HEK293 (cell line): ENCODE measurements at regions not wholly inside any gene's neighbourhood (a gene's known extent, or its start where the extent isn't known, plus 50 kb on each side); places are given as distances from the start of the nearest gene placed in this dataset.

ENCODE experiments used
- CTCF ChIA-PET: fragments of 350-600 bp; formaldehyde crosslinking; extraction: SDS; loops from one replicate; lab custom pipeline; 2021; ENCODE audit warnings: antibody characterized with exemption; lab: Yijun Ruan, JAX
- POLR2A ChIA-PET: fragments of 300-600 bp; formaldehyde crosslinking; extraction: SDS; loops from one replicate; lab custom pipeline; 2020; ENCODE audit warnings: antibody characterized with exemption, inconsistent platforms; lab: Yijun Ruan, JAX
- H3K27ac ChIP-seq: fragments of 200-500 bp; sonication (Bioruptor generic); 2 replicates; pipeline ENCODE4 v1.5.1; 2014; ENCODE audit warnings: low read depth, low read length, control low read depth, inconsistent platforms; ENCODE audit errors: extremely low read depth
- H3K36me3 ChIP-seq, 2 experiments: fragments of 200-500 bp in 1 of 2; sonication (Bioruptor generic) in 1 of 2; 1 replicate in 1 of 2; 2 replicates in 1 of 2; pipeline ENCODE4 v1.5.1; 2014 to 2017; ENCODE audit warnings: inconsistent platforms in 2 of 2, low read length in 2 of 2; ENCODE audit not compliant: control insufficient read depth in 2 of 2, insufficient read depth in 1 of 2
- H3K4me1 ChIP-seq: fragments of 200-500 bp; sonication (Bioruptor generic); 2 replicates; pipeline ENCODE4 v1.5.1; 2014; ENCODE audit warnings: mild to moderate bottlenecking, low read length, inconsistent platforms; ENCODE audit not compliant: control insufficient read depth, insufficient read depth
- H3K4me3 ChIP-seq: 2 replicates; pipeline ENCODE4 v1.5.1; 2011; ENCODE audit warnings: low read depth, mild to moderate bottlenecking, control low read depth, low read length, moderate library complexity
- H3K9me3 ChIP-seq: fragments of 200-500 bp; sonication (Bioruptor generic); 2 replicates; pipeline ENCODE4 v1.5.1; 2014; ENCODE audit warnings: low read depth, low read length, inconsistent platforms; ENCODE audit not compliant: control insufficient read depth, insufficient read depth
- GLIS1 ChIP-seq: fragments of 450-650 bp; formaldehyde crosslinking; IDR thresholded peaks from 2 replicates; pipeline ENCODE4 v1.5.1; 2016; ENCODE audit warnings: missing biosample characterization, missing genetic modification characterization
- OVOL3 ChIP-seq: fragments of 450-650 bp; formaldehyde crosslinking; IDR thresholded peaks from 2 replicates; pipeline ENCODE4 v1.5.1; 2016; ENCODE audit warnings: missing biosample characterization, missing genetic modification characterization
- PRDM2 ChIP-seq: fragments of 450-650 bp; formaldehyde crosslinking; IDR thresholded peaks from 2 replicates; pipeline ENCODE4 v1.5.1; 2016; ENCODE audit warnings: missing biosample characterization, missing genetic modification characterization, borderline replicate concordance
- REPIN1 ChIP-seq: fragments of 450-650 bp; formaldehyde crosslinking; IDR thresholded peaks from 2 replicates; pipeline ENCODE4 v1.5.1; 2017; ENCODE audit warnings: missing biosample characterization, missing genetic modification characterization, low read depth
- ZBTB48 ChIP-seq: fragments of 450-650 bp; formaldehyde crosslinking; IDR thresholded peaks from 2 replicates; pipeline ENCODE4 v1.5.1; 2016; ENCODE audit warnings: missing biosample characterization, missing genetic modification characterization
- ZBTB8A ChIP-seq: fragments of 450-650 bp; formaldehyde crosslinking; IDR thresholded peaks from 2 replicates; pipeline ENCODE4 v1.5.1; 2016; ENCODE audit warnings: missing biosample characterization, missing genetic modification characterization
- ZNF138 ChIP-seq: fragments of 450-650 bp; formaldehyde crosslinking; IDR thresholded peaks from 2 replicates; pipeline ENCODE4 v1.5.1; 2016; ENCODE audit warnings: missing biosample characterization, missing genetic modification characterization, borderline replicate concordance
- ZNF302 ChIP-seq: fragments of 450-650 bp; formaldehyde crosslinking; IDR thresholded peaks from 2 replicates; pipeline ENCODE4 v1.5.1; 2016; ENCODE audit warnings: missing biosample characterization, missing genetic modification characterization, low read depth
- ZNF324 ChIP-seq: fragments of 450-650 bp; formaldehyde crosslinking; IDR thresholded peaks from 2 replicates; pipeline ENCODE4 v1.5.1; 2016; ENCODE audit warnings: missing biosample characterization, missing genetic modification characterization
- ZNF518A ChIP-seq: fragments of 450-650 bp; formaldehyde crosslinking; conservative IDR thresholded peaks from 2 replicates; pipeline ENCODE4 v1.5.1; 2016; ENCODE audit warnings: low read depth, missing biosample characterization, missing genetic modification characterization
- ZNF561 ChIP-seq: fragments of 450-650 bp; IDR thresholded peaks from 2 replicates; pipeline ENCODE4 v1.5.1; 2018; ENCODE audit warnings: missing biosample characterization, missing genetic modification characterization, borderline replicate concordance
- ZNF580 ChIP-seq: fragments of 450-650 bp; formaldehyde crosslinking; IDR thresholded peaks from 2 replicates; pipeline ENCODE4 v1.5.1; 2016; ENCODE audit warnings: missing biosample characterization, missing genetic modification characterization
- ZNF600 ChIP-seq: fragments of 450-650 bp; formaldehyde crosslinking; IDR thresholded peaks from 2 replicates; pipeline ENCODE4 v1.5.1; 2016; ENCODE audit warnings: missing biosample characterization, missing genetic modification characterization
- ZNF626 ChIP-seq: fragments of 450-650 bp; sonication (Bioruptor Pico); formaldehyde crosslinking; IDR thresholded peaks from 2 replicates; pipeline ENCODE4 v1.5.1; 2018; ENCODE audit warnings: missing biosample characterization, missing genetic modification characterization, inconsistent platforms
- ZNF645 ChIP-seq: fragments of 450-650 bp; formaldehyde crosslinking; IDR thresholded peaks from 2 replicates; pipeline ENCODE4; 2016; ENCODE audit warnings: missing biosample characterization, missing genetic modification characterization
- ZNF658 ChIP-seq: fragments of 450-650 bp; formaldehyde crosslinking; IDR thresholded peaks from 2 replicates; pipeline ENCODE4; 2016; ENCODE audit warnings: missing biosample characterization, missing genetic modification characterization
- ZNF837 ChIP-seq: fragments of 450-650 bp; formaldehyde crosslinking; IDR thresholded peaks from 2 replicates; pipeline ENCODE4 v1.5.1; 2016; ENCODE audit warnings: missing biosample characterization, missing genetic modification characterization
- ZNF843 ChIP-seq: fragments of 450-650 bp; formaldehyde crosslinking; IDR thresholded peaks from 2 replicates; pipeline ENCODE4 v1.5.1; 2016; ENCODE audit warnings: missing biosample characterization, missing genetic modification characterization
- ZSCAN4 ChIP-seq: fragments of 450-650 bp; formaldehyde crosslinking; IDR thresholded peaks from 2 replicates; pipeline ENCODE4 v1.5.1; 2017; ENCODE audit warnings: missing biosample characterization, missing genetic modification characterization

- Histone ChIP-seq H3K9me3 (no peaks in the 10 kb centered on the region), H3K27ac (no peak overlapping the region), H3K4me3 (no peak overlapping the region), H3K36me3 (no peaks in the 10 kb centered on the region), H3K4me1 (no peaks in the 10 kb centered on the region)
- ChIA-PET CTCF (no interaction called here), POLR2A (no interaction called here)
- TF ChIP-seq REPIN1 (tag by site-specific recombination) (no peak), ZNF843 (tag by site-specific recombination) (no peak), ZSCAN4 (tag by site-specific recombination) (no peak), ZBTB8A (tag by site-specific recombination) (no peak), ZNF658 (no peak), ZNF645 (tag by site-specific recombination) (no peak), ZNF518A (tag by site-specific recombination) (no peak), GLIS1 (tag by site-specific recombination) (no peak), OVOL3 (tag by site-specific recombination) (no peak)
Measured at GRCh38 chr10:3340127-3340730, 167.6 kb upstream of the PITRM1 start.

GRCh38 chr10:3339531-3339950, 167.0 kb upstream of the PITRM1 start:
- Histone ChIP-seq H3K4me1 (no peaks in the 10 kb centered on the region), H3K9me3 (no peaks in the 10 kb centered on the region), H3K36me3 (no peaks in the 10 kb centered on the region), H3K4me3 (no peak overlapping the region), H3K27ac (no peak overlapping the region)
- ChIA-PET POLR2A (no interaction called here), CTCF (interaction anchor here (0.7 kb wide), 1 partner anchor 101 kb away, joined by 3 read pairs; no protein-coding TSS in a partner anchor)
- TF ChIP-seq ZNF324 = no peak
- no peak for TF ChIP-seq ZNF138 (tag by site-specific recombination)
- TF ChIP-seq ZNF626 = no peak
- no peak for TF ChIP-seq ZNF561 (tag by site-specific recombination)
- TF ChIP-seq ZNF302 (tag by site-specific recombination) = no peak
- no peak for TF ChIP-seq ZNF580 (tag by site-specific recombination)
- no peak for TF ChIP-seq OVOL3 (tag by site-specific recombination)
- TF ChIP-seq ZNF600 (tag by site-specific recombination) = no peak
- TF ChIP-seq ZNF837 (tag by site-specific recombination) = no peak
- no peak for TF ChIP-seq PRDM2 (tag by site-specific recombination)
- no peak for TF ChIP-seq ZBTB48
